ENCODE measurements at regions not wholly inside any gene's neighbourhood (a gene's known extent, or its start where the extent isn't known, plus 50 kb on each side); places are given as distances from the start of the nearest gene placed in this dataset.

DNA sequence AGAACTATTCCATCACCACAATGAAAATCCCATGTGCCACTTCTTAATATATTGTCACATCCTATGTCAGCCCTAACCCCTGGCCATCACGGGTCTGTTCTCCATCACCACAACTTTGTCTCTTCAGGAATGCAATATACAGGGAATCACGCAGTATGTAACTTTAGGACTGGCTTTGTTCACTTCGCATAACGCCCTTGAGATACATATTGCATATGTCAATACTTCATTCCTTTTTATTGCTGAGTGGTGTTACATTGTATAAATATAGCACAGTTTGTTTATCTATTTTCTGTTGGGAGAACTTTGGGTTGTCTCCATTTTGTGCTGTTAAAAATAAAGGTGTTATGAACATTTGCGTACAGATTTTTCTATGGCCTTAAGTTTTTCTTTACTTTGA lies 195.4 kb upstream of the ZMIZ1 start:
- no TSS peak for BruUV-seq (replicated peaks)
- CTCF ChIA-PET: no interaction called here
- DNase-seq (ENCODE audit: low spot score): no peak
- H3K4me1 ChIP-seq (ENCODE audit: insufficient read depth, low read length, poor library complexity, severe bottlenecking): peaks cover 11% of the 10 kb centered on the region
- intact Hi-C loops (cut with micrococcal nuclease; ENCODE audit: unreplicated experiment): no loop called here
- no peaks in the 10 kb centered on the region for H3K36me3 ChIP-seq (ENCODE audit: insufficient read depth, low read length, poor library complexity, severe bottlenecking)
- no peak overlapping the region for H3K4me3 ChIP-seq (ENCODE audit: low read depth, low read length, poor library complexity, severe bottlenecking)
- no peak overlapping the region for H3K27ac ChIP-seq (ENCODE audit: low read depth, low read length, poor library complexity, severe bottlenecking)
- TF ChIP-seq, protein P1, sequence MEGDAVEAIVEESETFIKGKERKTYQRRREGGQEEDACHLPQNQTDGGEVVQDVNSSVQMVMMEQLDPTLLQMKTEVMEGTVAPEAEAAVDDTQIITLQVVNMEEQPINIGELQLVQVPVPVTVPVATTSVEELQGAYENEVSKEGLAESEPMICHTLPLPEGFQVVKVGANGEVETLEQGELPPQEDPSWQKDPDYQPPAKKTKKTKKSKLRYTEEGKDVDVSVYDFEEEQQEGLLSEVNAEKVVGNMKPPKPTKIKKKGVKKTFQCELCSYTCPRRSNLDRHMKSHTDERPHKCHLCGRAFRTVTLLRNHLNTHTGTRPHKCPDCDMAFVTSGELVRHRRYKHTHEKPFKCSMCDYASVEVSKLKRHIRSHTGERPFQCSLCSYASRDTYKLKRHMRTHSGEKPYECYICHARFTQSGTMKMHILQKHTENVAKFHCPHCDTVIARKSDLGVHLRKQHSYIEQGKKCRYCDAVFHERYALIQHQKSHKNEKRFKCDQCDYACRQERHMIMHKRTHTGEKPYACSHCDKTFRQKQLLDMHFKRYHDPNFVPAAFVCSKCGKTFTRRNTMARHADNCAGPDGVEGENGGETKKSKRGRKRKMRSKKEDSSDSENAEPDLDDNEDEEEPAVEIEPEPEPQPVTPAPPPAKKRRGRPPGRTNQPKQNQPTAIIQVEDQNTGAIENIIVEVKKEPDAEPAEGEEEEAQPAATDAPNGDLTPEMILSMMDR (conservative IDR thresholded peaks at IDR 0.05; ENCODE audit: low read depth, low read length): no peak
- no peak for TF ChIP-seq EZH2 (IDR thresholded peaks at IDR 0.05; ENCODE audit: borderline replicate concordance, low read depth, low read length, poor library complexity, severe bottlenecking)
- no peaks in the 10 kb centered on the region for H3K9me3 ChIP-seq (ENCODE audit: low read depth, low read length, poor library complexity, severe bottlenecking)
- POLR2A ChIA-PET (ENCODE audit: low non-redundant PET): no interaction called here
- no peaks in the 10 kb centered on the region for H3K27me3 ChIP-seq (replicated peaks; ENCODE audit: insufficient read depth, low read depth, low read length, poor library complexity)

DNA sequence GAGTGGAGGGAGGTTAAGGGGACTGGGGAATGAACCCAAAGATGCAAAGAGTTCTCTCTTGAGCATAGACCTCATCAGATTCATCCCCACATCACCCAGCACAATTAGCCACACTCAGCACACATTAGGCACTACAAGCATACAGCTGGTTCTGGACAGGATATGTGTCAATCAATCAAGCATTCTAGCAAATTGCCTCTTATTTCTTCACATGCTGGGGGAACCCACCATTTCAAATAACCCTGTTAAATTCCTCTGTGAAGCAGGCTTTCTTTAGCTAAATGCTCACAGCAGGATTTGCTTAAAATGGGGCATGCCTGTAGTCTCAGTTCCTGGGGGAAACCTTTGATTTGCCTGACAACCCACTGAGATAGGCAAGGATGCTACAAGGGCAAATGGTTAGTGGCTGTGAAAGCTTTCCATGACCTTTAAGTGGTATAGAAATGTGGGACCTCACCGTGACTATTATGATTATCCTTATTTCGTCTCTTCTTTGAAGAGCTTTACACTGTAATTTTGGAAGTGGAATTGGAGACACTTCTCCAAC lies 193.4 kb upstream of the ZMIZ1 start:
- CTCF ChIA-PET: no interaction called here

DNA sequence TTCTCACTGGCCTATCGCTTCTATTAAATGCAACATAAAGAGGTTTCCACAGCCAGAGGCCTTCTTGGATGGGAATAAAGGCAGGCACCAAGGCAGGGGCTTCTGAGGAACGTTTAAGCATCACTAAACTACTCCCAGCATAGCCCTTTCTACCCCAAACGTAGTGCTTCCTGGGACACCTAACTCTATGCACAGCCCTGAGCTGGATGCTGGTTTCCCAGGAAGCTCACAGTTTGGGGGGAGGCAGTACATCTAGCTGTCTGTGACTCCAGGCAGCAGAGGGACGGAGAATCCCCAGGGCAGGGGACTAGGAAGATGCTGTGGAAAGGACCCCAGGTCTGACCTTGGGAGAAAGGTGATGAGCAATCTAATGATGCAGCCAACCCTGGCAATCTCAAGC lies 192.8 kb upstream of the ZMIZ1 start:
- CTCF ChIA-PET: no interaction called here
- no TSS peak for BruUV-seq (replicated peaks)
- intact Hi-C loops (cut with micrococcal nuclease; ENCODE audit: unreplicated experiment): no loop called here
- DNase-seq (ENCODE audit: low spot score): no peak
- no peaks in the 10 kb centered on the region for H3K27me3 ChIP-seq (replicated peaks; ENCODE audit: insufficient read depth, low read depth, low read length, poor library complexity)
- H3K4me1 ChIP-seq (ENCODE audit: insufficient read depth, low read length, poor library complexity, severe bottlenecking): peaks cover 11% of the 10 kb centered on the region
- H3K4me3 ChIP-seq (ENCODE audit: low read depth, low read length, poor library complexity, severe bottlenecking): no peak overlapping the region
- no peak for TF ChIP-seq EZH2 (IDR thresholded peaks at IDR 0.05; ENCODE audit: borderline replicate concordance, low read depth, low read length, poor library complexity, severe bottlenecking)
- TF ChIP-seq, protein P1 (conservative IDR thresholded peaks at IDR 0.05; ENCODE audit: low read depth, low read length): no peak
- POLR2A ChIA-PET (ENCODE audit: low non-redundant PET): no interaction called here
- no peaks in the 10 kb centered on the region for H3K36me3 ChIP-seq (ENCODE audit: insufficient read depth, low read length, poor library complexity, severe bottlenecking)
- no peak overlapping the region for H3K27ac ChIP-seq (ENCODE audit: low read depth, low read length, poor library complexity, severe bottlenecking)
- peaks cover 8% of the 10 kb centered on the region for H3K9me3 ChIP-seq (ENCODE audit: low read depth, low read length, poor library complexity, severe bottlenecking)

More for the DNA sequence above, 193.4 kb upstream of the ZMIZ1 start:
- no peak overlapping the region for H3K4me3 ChIP-seq (ENCODE audit: low read depth, low read length, poor library complexity, severe bottlenecking)
- TF ChIP-seq, protein P1 (conservative IDR thresholded peaks at IDR 0.05; ENCODE audit: low read depth, low read length): no peak
- peaks cover 8% of the 10 kb centered on the region for H3K9me3 ChIP-seq (ENCODE audit: low read depth, low read length, poor library complexity, severe bottlenecking)
- intact Hi-C loops (cut with micrococcal nuclease; ENCODE audit: unreplicated experiment): no loop called here
- no peaks in the 10 kb centered on the region for H3K36me3 ChIP-seq (ENCODE audit: insufficient read depth, low read length, poor library complexity, severe bottlenecking)
- POLR2A ChIA-PET (ENCODE audit: low non-redundant PET): no interaction called here
- H3K27me3 ChIP-seq (replicated peaks; ENCODE audit: insufficient read depth, low read depth, low read length, poor library complexity): no peaks in the 10 kb centered on the region
- peaks cover 11% of the 10 kb centered on the region for H3K4me1 ChIP-seq (ENCODE audit: insufficient read depth, low read length, poor library complexity, severe bottlenecking)
- no peak overlapping the region for H3K27ac ChIP-seq (ENCODE audit: low read depth, low read length, poor library complexity, severe bottlenecking)
- peak; percentile 19 for DNase-seq (ENCODE audit: low spot score)
- BruUV-seq (replicated peaks): no TSS peak
